H9 (cell line): ENCODE measurements at regions not wholly inside any gene's neighbourhood (a gene's known extent, or its start where the extent isn't known, plus 50 kb on each side); places are given as distances from the start of the nearest gene placed in this dataset.

Experiments
- DNase-seq: peaks from one replicate; pipeline ENCODE4 v3.0.0-alpha.2; 2017
- H2AFZ ChIP-seq: one replicate; pipeline ENCODE4 v1.6.1; 2013; ENCODE audit warnings: mild to moderate bottlenecking, low read length, control low read depth, moderate library complexity
- H2AK5ac ChIP-seq: 2 replicates; pipeline ENCODE4 v1.6.1; 2013; ENCODE audit warnings: low read length, control low read depth, mixed read lengths; ENCODE audit not compliant: insufficient read length
- H2BK120ac ChIP-seq: one replicate; pipeline ENCODE4 v1.6.1; 2013; ENCODE audit warnings: low read depth, mild to moderate bottlenecking, low read length, control low read depth, inconsistent platforms; ENCODE audit not compliant: poor library complexity, severe bottlenecking
- H2BK12ac ChIP-seq: 2 replicates; pipeline ENCODE4 v1.6.1; 2013; ENCODE audit warnings: low read length, control low read depth, mixed read lengths, low read depth; ENCODE audit not compliant: insufficient read length
- H2BK15ac ChIP-seq: 2 replicates; pipeline ENCODE4 v1.6.1; 2013; ENCODE audit warnings: low read depth, low read length, control low read depth
- H2BK20ac ChIP-seq: one replicate; pipeline ENCODE4 v1.6.1; 2013; ENCODE audit warnings: low read depth, mild to moderate bottlenecking, low read length, control low read depth, inconsistent platforms; ENCODE audit not compliant: poor library complexity, severe bottlenecking
- H2BK5ac ChIP-seq: 2 replicates; pipeline ENCODE4 v1.6.1; 2013; ENCODE audit warnings: low read length, control low read depth, mixed read lengths; ENCODE audit not compliant: insufficient read length
- H3K14ac ChIP-seq: 2 replicates; pipeline ENCODE4 v1.6.1; 2013; ENCODE audit warnings: low read length, control low read depth; ENCODE audit not compliant: insufficient read depth
- H3K18ac ChIP-seq: 2 replicates; pipeline ENCODE4 v1.6.1; 2013; ENCODE audit warnings: low read depth, mild to moderate bottlenecking, mixed read lengths, low read length, control low read depth; ENCODE audit not compliant: insufficient read length
- H3K23ac ChIP-seq: 2 replicates; pipeline ENCODE4 v1.6.1; 2013; ENCODE audit warnings: low read length, control low read depth, mixed read lengths, low read depth; ENCODE audit not compliant: insufficient read length
- H3K23me2 ChIP-seq: 2 replicates; pipeline ENCODE4 v1.6.1; 2013; ENCODE audit warnings: low read depth, mild to moderate bottlenecking, mixed read lengths, low read length, control low read depth; ENCODE audit not compliant: insufficient read length, poor library complexity, severe bottlenecking
- H3K27ac ChIP-seq: 2 replicates; pipeline ENCODE4 v1.5.1; 2013; ENCODE audit warnings: low read length, control low read depth, mixed read lengths, low read depth; ENCODE audit not compliant: insufficient read length
- H3K27me3 ChIP-seq: 2 replicates; pipeline ENCODE4 v1.6.1; 2013; ENCODE audit warnings: low read length, control low read depth, inconsistent platforms; ENCODE audit not compliant: insufficient read depth
- H3K4ac ChIP-seq: 2 replicates; pipeline ENCODE4 v1.6.1; 2013; ENCODE audit warnings: low read depth, mild to moderate bottlenecking, control low read depth, inconsistent platforms, low read length, moderate library complexity
- H3K4me1 ChIP-seq: 2 replicates; pipeline ENCODE4 v1.6.1; 2013; ENCODE audit warnings: low read length, control low read depth, inconsistent platforms; ENCODE audit not compliant: insufficient read depth
- H3K4me2 ChIP-seq: 2 replicates; pipeline ENCODE4 v1.6.1; 2013; ENCODE audit warnings: low read length, control low read depth, mixed read lengths; ENCODE audit not compliant: insufficient read length, insufficient read depth
- H3K56ac ChIP-seq: 2 replicates; pipeline ENCODE4 v1.6.1; 2013; ENCODE audit warnings: low read depth, mild to moderate bottlenecking, mixed read lengths, low read length, control low read depth; ENCODE audit not compliant: insufficient read length
- H3K79me1 ChIP-seq: 2 replicates; pipeline ENCODE4 v1.6.1; 2013; ENCODE audit warnings: low read depth, mild to moderate bottlenecking, moderate library complexity, low read length, control low read depth, inconsistent platforms; ENCODE audit not compliant: insufficient read depth, poor library complexity, severe bottlenecking
- H3K79me2 ChIP-seq: 2 replicates; pipeline ENCODE4 v1.6.1; 2013; ENCODE audit warnings: low read length, control low read depth, inconsistent platforms; ENCODE audit not compliant: insufficient read depth
- H3K9ac ChIP-seq: 2 replicates; pipeline ENCODE4 v1.6.1; 2013; ENCODE audit warnings: low read length, control low read depth, mixed read lengths; ENCODE audit not compliant: insufficient read length; ENCODE audit errors: extremely low read depth
- H3K9me3 ChIP-seq: one replicate; pipeline ENCODE4 v1.6.1; 2013; ENCODE audit warnings: low read depth, low read length, inconsistent platforms; ENCODE audit not compliant: control insufficient read depth
- H3T11ph ChIP-seq: one replicate; pipeline ENCODE4 v1.6.1; 2013; ENCODE audit warnings: mild to moderate bottlenecking, low read length, control low read depth, inconsistent platforms
- H4K20me1 ChIP-seq: one replicate; pipeline ENCODE4 v1.6.1; 2013; ENCODE audit not compliant: control insufficient read depth, insufficient read length, insufficient read depth
- H4K5ac ChIP-seq: 2 replicates; pipeline ENCODE4 v1.6.1; 2013; ENCODE audit warnings: low read depth, mild to moderate bottlenecking, mixed read lengths, low read length, control low read depth; ENCODE audit not compliant: insufficient read length
- H4K8ac ChIP-seq: replicated peaks from 2 replicates; pipeline ENCODE4 v1.6.1; 2013; ENCODE audit warnings: low read length, control low read depth, mixed read lengths, low read depth; ENCODE audit not compliant: insufficient read length
- H4K91ac ChIP-seq: 2 replicates; pipeline ENCODE4 v1.6.1; 2013; ENCODE audit warnings: low read depth, mild to moderate bottlenecking, moderate library complexity, mixed read lengths, low read length, control low read depth; ENCODE audit not compliant: insufficient read length
- H3K27ac Mint-ChIP-seq, 3 experiments: 2 replicates in 2 of 3; 3 replicates in 1 of 3; pipeline ENCODE4 v1.8.0; 2020 to 2021; ENCODE audit warnings: mixed read lengths in 3 of 3, mild to moderate bottlenecking in 1 of 3, moderate library complexity in 1 of 3
- H3K27me3 Mint-ChIP-seq: 2 replicates; pipeline ENCODE4 v1.8.0; 2021; ENCODE audit warnings: low read depth, mild to moderate bottlenecking, moderate library complexity, mixed read lengths
- H3K36me3 Mint-ChIP-seq, 3 experiments: 2 replicates in 2 of 3; 3 replicates in 1 of 3; pipeline ENCODE4 v1.8.0; 2020 to 2021; ENCODE audit warnings: low read depth in 3 of 3, mixed read lengths in 3 of 3; ENCODE audit not compliant: insufficient read depth in 1 of 3
- H3K4me1 Mint-ChIP-seq, 2 experiments: 2 replicates each; pipeline ENCODE4 v1.8.0; 2020; ENCODE audit warnings: mixed read lengths in 2 of 2
- H3K4me3 Mint-ChIP-seq, 2 experiments: 2 replicates in 1 of 2; 3 replicates in 1 of 2; pipeline ENCODE4 v1.8.0; 2020 to 2021; ENCODE audit warnings: mild to moderate bottlenecking in 2 of 2, mixed read lengths in 2 of 2, moderate library complexity in 1 of 2
- H3K9me3 Mint-ChIP-seq, 2 experiments: 2 replicates in 1 of 2; 3 replicates in 1 of 2; pipeline ENCODE4 v1.8.0; 2020; ENCODE audit warnings: mild to moderate bottlenecking in 2 of 2, mixed read lengths in 2 of 2, moderate library complexity in 1 of 2
- CTCF ChIP-seq: fragments of 200-600 bp; sonication (generic); conservative IDR thresholded peaks from 3 replicates; pipeline ENCODE4 v1.8.0; 2021; ENCODE audit warnings: antibody characterized with exemption, mild to moderate bottlenecking
- WGBS: extraction: QIAGEN DNeasy Blood & Tissue Kit; methylation state at CpG from one replicate; pipeline ENCODE4 v1.1.7; 2013; ENCODE audit warnings: missing lambda C conversion rate, low lambda C conversion rate, mixed read lengths; ENCODE audit not compliant: insufficient read length; ENCODE audit errors: extremely low coverage; 5-methylcytosine and 5-hydroxymethylcytosine counted together

GRCh38 chr1:177480741-177481305 lies 310.1 kb downstream of the BRINP2 start:
- no peak for DNase-seq
- Histone ChIP-seq H4K20me1 (no peaks in the 10 kb centered on the region), H3K9me3 (no peaks in the 10 kb centered on the region), H3K18ac (no peak overlapping the region), H4K5ac (no peak overlapping the region), H3K4me2 (no peak overlapping the region), H2BK12ac (no peak overlapping the region), H2BK20ac (no peak overlapping the region), H3K14ac (no peak overlapping the region), H3K56ac (no peak overlapping the region), H2AK5ac (no peak overlapping the region), H3K27me3 (no peaks in the 10 kb centered on the region), H3K79me1 (no peaks in the 10 kb centered on the region), H4K91ac (no peak overlapping the region), H3T11ph (no peak overlapping the region), H4K8ac (no peak overlapping the region), H3K23ac (no peak overlapping the region), H3K9ac (no peak overlapping the region), H2BK5ac (no peak overlapping the region), H2AFZ (no peak overlapping the region), H3K4ac (no peak overlapping the region), H3K23me2 (no peaks in the 10 kb centered on the region), H3K4me1 (no peaks in the 10 kb centered on the region), H2BK120ac (no peak overlapping the region), H3K27ac (no peak overlapping the region), H3K79me2 (no peaks in the 10 kb centered on the region), H2BK15ac (no peak overlapping the region)
- Mint-ChIP-seq H3K27me3 (no peaks in the 10 kb centered on the region), H3K36me3 (no peaks in the 10 kb centered on the region), H3K27ac (no peak overlapping the region), H3K4me1 (peaks cover 9 to 12% of the 10 kb centered on the region in 2 experiments), H3K9me3 (no peaks in the 10 kb centered on the region), H3K4me3 (no peak overlapping the region)
- WGBS: 100% methylated on average over 1 of the region's 6 CpGs
- no peak for TF ChIP-seq CTCF
